ENCODE measurements at regions not wholly inside any gene's neighbourhood (a gene's known extent, or its start where the extent isn't known, plus 50 kb on each side); places are given as distances from the start of the nearest gene placed in this dataset.

- no peak for TF ChIP-seq ZBTB14 (CRISPR knock-in tag; IDR thresholded peaks at IDR 0.05)
- no peak for TF ChIP-seq POLR2AphosphoS2 (IDR thresholded peaks at IDR 0.05; ENCODE audit: low read depth, low read length)
Observed at GRCh38 chr13:59034198-59034597, 1129.5 kb downstream of the DIAPH3 start (continued).

GRCh38 chr13:59038824-59039223, 1124.9 kb downstream of the DIAPH3 start:
- Histone ChIP-seq H4K20me1 (ENCODE audit: insufficient read depth, low read length) (no peaks in the 10 kb centered on the region), H3K79me2 (ENCODE audit: insufficient read depth, low read length) (no peaks in the 10 kb centered on the region), H3K4me2 (ENCODE audit: low read depth, low read length) (no peak overlapping the region), H3K9me3 (ENCODE audit: low read length) (no peaks in the 10 kb centered on the region), H3K27ac (ENCODE audit: extremely low read length, insufficient read depth, low read length) (no peak overlapping the region), H3K27me3 (ENCODE audit: control insufficient read depth in 1 of 2, insufficient read depth in 2 of 2, low read length in 2 of 2) (no peaks in the 10 kb centered on the region), H2AFZ (ENCODE audit: low read length) (no peak overlapping the region), H3K4me3 (replicated peaks in 1 of 3; ENCODE audit: insufficient read depth in 1 of 3, low read depth in 2 of 3, low read length in 3 of 3) (no peak overlapping the region), H3K4me1 (ENCODE audit: insufficient read depth, low read length) (no peaks in the 10 kb centered on the region), H3K36me3 (replicated peaks in 1 of 2; ENCODE audit: control insufficient read depth in 1 of 2, insufficient read depth in 2 of 2, low read length in 2 of 2) (no peaks in the 10 kb centered on the region), H3K9ac (ENCODE audit: insufficient read depth, low read depth, low read length) (no peak overlapping the region)
- BruUV-seq (replicated peaks) = no TSS peak
- WGBS (ENCODE audit: low lambda C conversion rate) = 13% methylated on average over 1 of the region's 1 CpG
- DNase-seq (ENCODE audit: low spot score) (no peak), ATAC-seq (no peak), FAIRE-seq (no peak)
- ChIA-PET CTCF (ENCODE audit: low intra/inter-chr PET ratio, low total read pairs) (no interaction called here), POLR2A (no interaction called here)
- TF ChIP-seq ZNF543 (CRISPR knock-in tag; IDR thresholded peaks at IDR 0.05) (no peak), ZBTB21 (CRISPR knock-in tag; IDR thresholded peaks at IDR 0.05) (no peak), ZNF790 (CRISPR knock-in tag; IDR thresholded peaks at IDR 0.05; ENCODE audit: borderline replicate concordance) (no peak), ZNF138 (CRISPR knock-in tag; IDR thresholded peaks at IDR 0.05; ENCODE audit: low read depth) (no peak), SMC3 (IDR thresholded peaks at IDR 0.05; ENCODE audit: low read length) (no peak), ZBTB1 (CRISPR knock-in tag; IDR thresholded peaks at IDR 0.05; ENCODE audit: borderline replicate concordance) (no peak), PAWR (CRISPR knock-in tag; IDR thresholded peaks at IDR 0.05; ENCODE audit: borderline replicate concordance) (no peak), NONO (IDR thresholded peaks at IDR 0.05) (no peak), NONO (CRISPR knock-in tag; conservative IDR thresholded peaks at IDR 0.05) (no peak), STAG1 (CRISPR knock-in tag; IDR thresholded peaks at IDR 0.05) (no peak), DR1 (CRISPR knock-in tag; IDR thresholded peaks at IDR 0.05) (no peak), ZNF607 (CRISPR knock-in tag; IDR thresholded peaks at IDR 0.05; ENCODE audit: borderline replicate concordance) (no peak), ATF7-NPFF (CRISPR knock-in tag; IDR thresholded peaks at IDR 0.05; ENCODE audit: low read depth) (no peak), KAT7 (CRISPR knock-in tag; IDR thresholded peaks at IDR 0.05; ENCODE audit: borderline replicate concordance) (no peak), KLF9 (CRISPR knock-in tag; IDR thresholded peaks at IDR 0.05; ENCODE audit: low read depth) (no peak), ZNF382 (CRISPR knock-in tag; IDR thresholded peaks at IDR 0.05; ENCODE audit: borderline replicate concordance) (no peak), BRCA1 (CRISPR knock-in tag; IDR thresholded peaks at IDR 0.05) (no peak)
- intact Hi-C loops (cut with micrococcal nuclease; ENCODE audit: unreplicated experiment) = no loop called here
- in situ Hi-C loops (cut with HindIII; ENCODE audit: extremely low pct_ligation_motif_present, low pct_unique_long_range_greater_than_20kb) = no loop called here

Data from HepG2 (cell line).